ENCODE measurements at regions not wholly inside any gene's neighbourhood (a gene's known extent, or its start where the extent isn't known, plus 50 kb on each side); places are given as distances from the start of the nearest gene placed in this dataset.
"Not testable (repeated sequence)": the region's sequence is repeated elsewhere in the genome, so short reads cannot be mapped to it uniquely, and the experiment has no call there.

DNA sequence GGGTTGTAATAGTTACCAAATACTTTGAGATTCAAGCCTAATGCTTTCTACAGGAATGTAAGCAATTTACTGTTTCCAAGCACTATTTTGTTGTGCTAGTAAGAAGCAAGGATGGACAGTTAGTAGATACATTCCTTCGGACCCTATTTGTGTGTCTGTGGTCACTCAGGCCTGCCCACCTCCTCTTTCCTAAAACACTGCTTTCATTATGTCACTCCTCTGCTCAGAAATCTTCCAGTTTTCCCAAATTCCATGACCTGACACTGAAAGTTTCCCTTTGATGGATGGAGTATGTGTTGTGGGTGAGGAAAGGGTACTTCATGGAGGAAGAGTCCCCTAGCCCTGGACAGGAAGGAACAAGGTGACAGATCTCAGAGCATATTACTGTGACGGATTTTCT is 141.1 kb downstream of the DISP1 start:
- DNase-seq: no peak

DNA sequence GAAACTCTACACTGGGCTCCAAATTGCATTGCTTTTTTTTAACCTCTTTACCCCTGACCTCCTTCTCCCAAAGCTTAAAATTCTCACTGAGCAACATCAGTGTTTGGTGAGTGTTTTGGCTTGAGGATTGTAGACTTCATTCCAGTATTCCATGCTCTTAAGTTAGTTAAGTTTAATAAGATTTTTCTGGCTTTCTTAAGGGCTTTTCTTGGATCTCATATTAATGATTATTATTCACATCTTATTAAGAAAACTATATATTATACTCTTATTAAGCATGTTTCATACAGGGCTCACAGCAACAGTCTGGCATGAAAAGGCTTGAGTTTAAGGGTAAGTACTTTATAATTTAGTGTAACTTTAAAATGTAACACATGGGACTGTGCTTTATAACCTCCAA is 141.8 kb downstream of the DISP1 start:
- no peak for DNase-seq

DNA sequence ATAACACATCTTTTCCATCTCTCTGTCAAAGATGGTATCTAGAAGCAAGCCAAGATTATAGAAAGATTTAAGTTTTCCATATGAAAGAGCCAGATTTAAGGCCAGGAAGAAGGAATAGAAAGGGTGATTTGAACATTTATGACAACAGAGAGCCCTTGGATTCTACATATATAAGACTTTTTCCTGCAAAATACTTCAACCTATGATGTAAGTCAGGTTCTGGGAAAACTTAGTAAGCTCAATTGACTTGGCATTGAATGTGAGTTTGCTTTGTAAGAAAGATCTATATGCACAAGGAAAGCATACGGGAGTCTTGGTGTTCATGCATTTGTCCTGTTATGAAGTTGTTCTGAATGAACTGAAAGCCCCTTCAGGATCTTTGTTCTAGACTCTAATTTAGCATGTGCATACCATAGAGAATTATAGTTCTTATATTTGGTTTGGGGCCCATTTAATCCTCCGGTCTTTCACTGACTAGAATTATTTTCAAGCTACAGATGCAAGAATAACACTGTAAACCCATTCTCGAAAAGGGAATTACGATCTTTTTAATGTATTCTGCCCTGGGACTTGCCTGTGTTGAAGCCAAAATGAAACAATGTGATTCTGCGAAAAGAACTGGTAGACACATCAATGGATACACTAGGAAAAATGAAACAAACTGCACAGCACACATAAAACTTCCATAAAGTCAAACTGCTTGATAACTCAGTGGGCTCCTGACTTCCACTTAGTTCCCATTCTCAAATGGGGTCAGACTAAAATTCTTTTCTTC is 152.8 kb downstream of the DISP1 start:
- no peak for DNase-seq

DNA sequence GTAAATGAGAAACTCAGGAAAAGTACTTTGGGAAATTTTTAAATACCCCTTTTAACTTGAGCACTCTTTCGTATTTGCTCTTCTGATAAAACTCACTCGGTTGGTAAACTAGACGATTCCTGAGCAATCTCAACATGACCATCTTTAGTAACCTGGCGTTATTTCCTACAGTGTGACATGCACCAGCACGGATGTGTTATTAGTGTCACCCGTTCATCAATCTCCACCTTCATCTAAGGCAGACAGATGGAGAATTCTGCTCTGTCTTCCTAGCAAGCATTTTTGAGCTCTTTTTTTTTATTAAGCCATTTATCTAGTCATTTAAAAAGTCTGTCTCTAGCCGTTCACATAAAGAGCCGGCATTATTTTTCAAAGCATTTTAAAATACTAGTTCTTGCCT is 155.2 kb downstream of the DISP1 start:
- DNase-seq: no peak

DNA sequence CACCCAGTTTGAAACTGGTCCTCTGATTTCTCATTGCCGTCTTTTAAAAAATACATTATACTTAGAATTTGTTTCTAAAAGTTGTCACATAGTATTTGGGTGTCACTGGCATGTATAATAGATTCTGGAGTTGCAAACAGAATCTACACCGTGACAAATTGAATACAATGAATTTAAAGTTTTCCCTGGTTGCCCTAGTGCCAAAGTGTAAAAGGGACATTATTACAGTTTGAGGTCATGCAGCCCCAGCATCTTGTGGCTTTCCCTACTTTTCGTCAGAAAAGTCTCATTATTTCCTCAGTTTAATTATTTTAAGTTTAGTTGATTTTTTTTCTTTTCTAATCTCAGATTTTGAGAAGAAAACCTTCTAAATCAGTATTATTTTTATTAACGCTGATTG is 155.9 kb downstream of the DISP1 start:
- no peak for DNase-seq

DNA sequence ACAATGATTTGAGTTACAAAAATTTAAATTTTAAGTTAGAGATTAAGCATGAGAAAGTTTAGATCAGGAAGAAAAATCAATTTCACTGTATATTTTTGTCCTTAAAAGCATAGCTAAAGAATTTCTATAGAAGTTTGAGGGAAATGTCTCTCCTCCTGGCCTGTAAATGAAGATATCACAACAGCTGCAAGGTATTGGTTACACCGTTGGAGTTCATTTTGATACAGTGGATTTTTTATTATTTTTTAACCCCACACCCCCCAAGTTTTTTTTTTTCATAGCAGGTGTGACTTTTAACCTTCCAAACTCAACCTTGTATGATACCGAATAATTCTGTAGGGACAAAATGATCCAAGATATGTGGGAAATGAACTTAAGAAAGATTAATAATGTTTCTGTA is 156.3 kb downstream of the DISP1 start:
- no peak for DNase-seq

DNA sequence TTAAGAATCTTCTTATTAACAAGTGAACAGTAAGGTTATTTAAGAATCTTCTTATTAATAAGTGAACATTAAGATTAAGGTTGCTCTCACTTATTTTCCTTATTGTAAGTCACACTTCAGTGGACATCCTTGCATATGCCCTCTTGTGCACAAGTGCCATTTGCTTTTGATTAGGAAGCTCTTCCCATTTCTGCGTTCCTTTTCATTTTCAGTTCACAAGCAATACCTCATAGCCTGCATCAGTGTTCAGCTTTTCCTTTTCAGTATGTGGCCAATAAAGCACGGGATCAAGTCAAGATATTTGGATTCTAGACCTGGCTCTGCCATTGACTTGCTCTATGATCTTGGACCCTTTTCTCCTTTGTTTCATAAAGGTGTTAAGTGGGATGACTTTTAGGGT is 158.7 kb downstream of the DISP1 start:
- no peak for DNase-seq

DNA sequence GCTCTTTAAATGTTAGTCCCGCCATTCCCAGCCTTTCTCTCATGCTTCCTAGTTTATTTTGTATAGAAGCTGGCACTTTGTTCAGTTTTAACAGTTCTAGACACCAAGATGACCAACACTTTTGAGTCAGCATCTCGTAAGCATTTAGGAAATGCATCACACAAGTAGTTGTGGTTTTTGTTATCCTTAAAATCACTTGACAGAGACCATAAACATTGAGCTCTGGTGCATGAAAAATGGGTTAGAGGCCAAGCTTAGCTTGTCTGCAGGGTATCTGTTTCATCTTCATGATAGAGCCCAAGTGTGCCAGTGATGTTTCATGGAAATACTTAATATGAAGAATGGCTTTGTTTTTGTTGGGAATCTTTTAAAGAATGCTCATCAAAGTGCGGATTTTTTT is 159.7 kb downstream of the DISP1 start:
- DNase-seq: no peak

DNA sequence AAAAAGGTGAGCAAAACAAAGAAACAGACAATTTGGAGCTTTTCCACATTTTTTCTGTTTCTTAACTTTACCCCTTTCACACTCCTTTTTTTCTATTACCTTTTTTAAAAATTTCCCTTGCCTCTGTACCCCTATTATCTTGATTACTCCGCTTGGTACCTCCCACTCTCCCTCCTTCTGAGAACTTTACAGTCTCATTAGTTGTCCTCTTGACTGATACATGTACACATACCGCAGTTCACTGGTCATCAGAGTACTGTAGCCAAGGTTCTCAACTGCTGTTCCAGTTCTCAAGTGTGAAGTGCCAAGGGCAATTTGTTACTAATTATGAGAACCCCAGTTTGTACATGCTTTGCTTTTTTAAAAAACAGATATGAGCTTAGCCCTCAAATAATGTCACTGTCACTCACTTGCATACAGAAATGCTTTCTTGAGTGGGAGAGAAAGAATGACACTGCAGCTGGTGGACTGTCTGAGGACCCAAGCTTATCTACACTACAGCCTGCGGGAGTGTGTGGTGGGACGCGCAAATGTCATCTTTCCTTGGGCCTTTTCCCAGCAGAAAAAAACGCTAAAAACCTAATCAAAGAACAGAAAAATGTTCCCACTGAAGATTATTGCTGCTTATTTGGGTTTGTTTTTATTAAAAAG is 160.8 kb downstream of the DISP1 start:
- DNase-seq: no peak

DNA sequence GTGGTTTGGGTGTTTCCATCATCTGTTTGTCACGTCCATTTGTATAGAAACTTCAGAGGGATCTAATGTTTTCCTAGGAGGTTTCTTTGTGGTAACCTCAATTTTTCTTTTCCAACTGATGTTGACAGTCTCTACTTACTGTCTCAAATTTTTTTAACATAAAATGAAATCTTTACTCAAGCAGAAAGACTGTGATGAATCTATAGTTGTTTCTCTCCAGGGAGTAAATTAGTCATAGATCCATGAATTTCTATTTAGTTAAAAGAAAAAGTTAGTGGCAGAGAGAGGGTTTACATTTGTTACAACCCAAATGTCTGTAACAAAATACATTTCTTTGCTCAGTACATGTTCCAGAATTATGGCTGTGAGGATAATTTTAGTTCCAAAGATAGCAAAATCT is 161.6 kb downstream of the DISP1 start:
- DNase-seq: no peak

DNA sequence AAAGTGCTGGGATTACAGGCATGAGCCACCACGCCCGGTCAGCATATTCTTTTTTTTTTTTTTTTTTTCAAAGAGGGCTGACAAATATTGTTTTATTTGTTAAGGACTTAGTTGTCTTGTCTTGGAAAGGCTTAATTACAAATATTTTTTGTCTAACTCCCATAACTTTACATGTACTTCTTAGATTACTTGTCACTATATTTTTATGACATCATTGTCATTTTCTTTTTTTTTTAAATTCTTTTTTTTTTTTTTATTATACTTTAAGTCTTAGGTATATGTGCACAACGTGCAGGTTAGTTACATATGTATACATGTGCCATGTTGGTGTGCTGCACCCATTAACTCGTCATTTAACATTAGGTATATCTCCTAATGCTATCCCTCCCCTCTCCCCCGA is 162.5 kb downstream of the DISP1 start:
- DNase-seq: not testable (repeated sequence)

DNA sequence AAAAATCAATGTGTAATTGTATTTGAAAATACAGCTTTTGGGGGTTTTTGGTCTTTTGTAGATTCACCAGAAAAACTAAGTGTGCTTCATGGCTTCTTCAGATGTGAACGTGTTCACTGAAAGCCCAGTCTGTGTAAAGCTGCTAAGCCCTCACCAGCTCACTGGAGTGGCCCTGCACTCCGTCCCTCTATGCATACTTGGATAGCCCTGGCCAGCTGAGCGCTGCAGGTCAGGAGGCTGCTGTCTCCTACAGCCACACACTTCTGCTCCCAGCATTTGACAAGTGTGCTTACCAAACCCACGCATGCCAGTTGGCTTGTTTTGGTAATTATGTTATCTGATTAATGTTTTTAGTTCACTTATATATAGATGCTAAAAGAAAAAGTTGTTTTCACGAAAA is 163.5 kb downstream of the TLR5 start:
- no peak for DNase-seq

DNA sequence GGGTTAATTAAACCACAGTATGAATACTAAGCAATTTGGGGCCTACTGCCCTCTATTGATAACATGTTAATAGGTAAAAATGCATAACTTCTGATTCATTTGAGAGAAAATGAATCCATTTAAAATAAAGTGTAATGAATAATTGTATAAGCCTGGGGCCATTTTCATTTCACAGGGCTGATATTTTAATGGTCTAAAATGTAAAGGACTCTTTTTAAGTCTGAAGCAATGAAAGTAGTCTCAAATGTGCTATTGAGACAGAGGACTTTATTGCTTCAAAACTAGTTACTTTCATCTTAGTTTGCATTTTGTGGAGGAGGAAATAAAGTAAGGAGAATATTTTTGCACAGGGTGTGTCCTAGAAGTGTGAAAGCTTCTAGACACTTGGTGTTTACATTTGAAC is 155.4 kb downstream of the TLR5 start:
- no peak for DNase-seq

DNA sequence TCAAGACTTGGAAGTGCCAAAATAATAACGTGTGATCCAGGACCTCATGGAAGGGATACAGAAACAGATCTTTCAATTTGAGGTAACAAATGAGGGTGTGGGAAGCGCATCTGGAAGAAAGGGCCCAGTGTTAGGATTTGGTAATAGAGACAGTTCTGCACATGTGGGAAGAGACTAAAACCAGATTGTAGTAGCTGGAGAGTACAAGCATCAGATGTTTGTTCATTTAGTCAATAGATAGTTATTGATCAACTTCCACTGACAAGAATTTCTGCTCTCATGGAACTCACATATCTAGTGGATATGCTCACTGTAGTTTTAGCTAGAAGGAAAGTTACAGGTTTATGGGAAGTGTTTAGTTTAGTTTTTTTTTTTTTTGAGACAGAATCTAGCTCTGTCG is 153.6 kb downstream of the TLR5 start:
- DNase-seq: no peak

DNA sequence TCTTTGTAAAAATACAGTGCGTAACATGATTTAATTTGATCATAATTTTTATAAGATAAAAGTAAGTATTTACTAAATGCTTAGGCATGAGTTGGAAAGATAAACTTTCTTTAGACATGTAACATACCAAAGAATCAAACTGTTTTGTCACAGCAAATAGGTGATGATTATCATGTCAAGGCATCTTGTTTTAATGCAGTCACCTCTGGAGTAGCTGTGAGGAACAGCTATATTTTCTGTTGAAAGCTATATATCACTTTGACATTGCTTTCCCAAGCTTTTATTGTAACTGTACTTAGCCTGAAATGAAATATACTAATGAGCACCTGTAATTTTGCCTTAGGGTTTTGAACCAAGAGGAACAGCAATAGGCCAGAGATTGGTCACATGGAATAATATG is 151.9 kb downstream of the TLR5 start:
- no peak for DNase-seq

DNA sequence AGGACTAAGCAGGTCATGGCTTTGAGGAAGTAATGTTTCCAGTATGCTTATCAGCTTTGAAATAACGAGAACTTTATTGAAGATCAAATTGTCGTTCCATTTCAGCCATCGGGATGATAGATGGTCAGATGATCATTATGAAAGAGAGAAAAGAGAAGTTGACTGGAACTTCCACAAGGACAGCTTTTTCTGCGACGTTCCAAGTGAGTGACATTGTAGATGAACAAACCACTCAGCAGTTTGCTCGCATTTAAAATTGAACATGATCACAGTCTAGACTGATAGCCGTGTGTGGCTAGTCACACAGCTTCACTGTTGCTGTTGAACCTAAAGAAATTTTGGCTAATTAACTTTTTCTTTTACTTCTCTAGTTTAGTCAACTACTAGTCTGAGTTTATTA is 151.1 kb downstream of the TLR5 start:
- no peak for DNase-seq

DNA sequence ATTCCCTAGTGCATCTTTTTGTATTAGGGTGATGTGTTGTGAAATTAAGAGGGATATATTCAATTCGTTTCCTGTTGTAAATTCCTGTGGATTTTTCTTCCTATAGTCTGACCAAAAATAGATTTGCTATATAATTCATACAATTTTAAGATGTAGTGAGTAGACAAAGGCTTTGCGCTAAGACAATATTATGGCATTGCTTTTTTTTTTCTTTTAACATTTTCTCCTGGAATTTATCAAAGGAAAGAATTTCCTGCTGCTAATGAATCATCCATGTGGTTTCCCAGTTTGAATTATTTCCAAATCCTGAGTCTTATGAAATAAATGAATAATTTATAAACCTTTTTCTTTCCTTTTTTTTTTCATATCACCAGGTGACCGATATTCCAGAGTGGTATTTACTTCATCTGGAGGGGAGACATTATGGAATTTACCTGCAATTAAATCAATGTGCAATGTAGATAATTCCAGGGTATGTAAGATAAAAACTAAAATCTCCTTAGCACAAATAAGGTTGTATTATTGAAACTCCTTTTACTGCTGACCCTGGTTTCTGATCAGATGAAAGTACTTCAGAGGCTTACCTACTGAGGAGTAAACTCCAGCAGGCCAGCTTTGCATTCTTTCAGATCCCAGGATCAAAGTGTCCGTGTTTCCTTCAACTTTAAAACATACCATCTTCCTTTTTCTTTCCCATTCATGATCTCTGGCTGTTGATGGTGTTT is 148.4 kb downstream of the TLR5 start:
- DNase-seq: no peak

DNA sequence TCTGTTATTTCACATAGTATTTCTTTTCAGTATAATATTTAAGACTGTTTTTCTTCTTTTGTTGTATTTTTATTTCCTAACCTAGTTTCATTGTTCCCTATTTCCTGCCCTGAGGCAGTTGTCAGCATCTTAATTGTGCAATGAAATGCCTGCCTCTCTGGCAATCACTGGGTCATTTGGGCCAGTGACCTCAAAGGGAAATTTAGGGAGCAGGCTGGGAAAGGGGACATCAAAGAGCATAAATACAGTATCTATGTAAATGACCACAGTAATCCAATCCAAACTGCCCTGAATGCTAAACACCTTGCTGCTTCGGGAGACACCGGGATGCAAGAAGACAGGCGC is 147.8 kb downstream of the TLR5 start:
- no peak for DNase-seq

DNA sequence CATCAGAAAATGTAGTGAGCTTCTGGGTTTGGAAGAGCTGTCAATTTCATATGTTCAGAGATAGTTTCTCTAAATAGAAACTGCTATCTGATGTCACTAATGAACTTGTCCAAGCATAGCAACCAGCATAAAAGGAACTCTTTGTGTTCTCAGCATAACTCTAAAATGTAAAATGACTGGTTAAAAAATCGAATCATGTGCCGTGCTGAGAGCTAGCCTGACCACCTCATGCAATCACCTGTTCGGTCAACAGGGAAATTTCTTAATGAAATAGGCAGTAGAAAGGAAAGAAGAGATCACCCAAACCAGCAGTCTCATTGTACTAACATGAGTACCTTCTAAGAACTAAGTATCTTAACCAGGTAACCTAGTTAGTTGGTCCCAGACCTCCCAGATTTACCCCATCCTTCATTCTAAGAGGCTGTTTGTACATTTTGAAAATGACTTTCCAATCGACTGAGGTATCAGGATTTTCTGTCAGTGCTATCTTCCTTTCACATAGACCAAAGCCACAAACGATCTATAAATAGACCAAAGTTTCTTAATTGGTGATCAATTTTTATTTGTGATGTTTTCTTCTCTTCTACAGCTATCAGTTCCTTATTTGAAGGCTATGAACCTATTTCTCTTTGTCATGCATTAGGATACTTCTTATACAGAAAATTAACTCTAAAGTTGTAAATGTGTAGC is 147.3 kb downstream of the TLR5 start:
- DNase-seq: no peak

DNA sequence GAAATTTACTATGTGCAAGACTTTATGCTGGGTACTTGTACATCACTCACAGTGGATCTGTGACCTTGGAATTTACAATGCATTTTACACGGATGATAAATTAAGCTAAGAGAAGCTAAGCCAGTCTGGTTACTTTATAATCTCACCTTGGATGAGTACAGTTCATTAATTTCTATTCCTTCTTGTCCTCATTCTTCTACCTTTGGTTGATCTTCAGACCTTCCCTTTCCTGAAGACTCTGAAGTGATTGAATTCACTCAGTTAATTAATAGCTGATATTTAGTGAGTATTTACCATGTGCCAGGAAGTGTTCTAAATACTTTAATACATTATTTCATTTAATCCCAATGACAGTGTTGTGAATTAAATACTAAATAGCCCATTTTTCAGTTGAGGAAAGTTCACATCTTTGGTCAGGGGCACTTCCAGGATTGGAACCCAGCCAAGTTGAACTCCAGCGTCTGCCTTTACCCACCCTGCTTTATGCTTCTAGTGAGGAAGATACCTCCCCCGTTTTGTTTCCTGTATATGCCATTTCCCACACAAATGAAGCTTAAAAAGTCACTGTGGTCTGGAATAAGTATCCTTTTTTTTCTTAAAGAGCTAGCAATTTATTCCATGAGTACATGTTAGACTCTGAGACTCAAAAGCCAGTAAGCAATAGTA is 146.6 kb downstream of the TLR5 start:
- no peak for DNase-seq

DNA sequence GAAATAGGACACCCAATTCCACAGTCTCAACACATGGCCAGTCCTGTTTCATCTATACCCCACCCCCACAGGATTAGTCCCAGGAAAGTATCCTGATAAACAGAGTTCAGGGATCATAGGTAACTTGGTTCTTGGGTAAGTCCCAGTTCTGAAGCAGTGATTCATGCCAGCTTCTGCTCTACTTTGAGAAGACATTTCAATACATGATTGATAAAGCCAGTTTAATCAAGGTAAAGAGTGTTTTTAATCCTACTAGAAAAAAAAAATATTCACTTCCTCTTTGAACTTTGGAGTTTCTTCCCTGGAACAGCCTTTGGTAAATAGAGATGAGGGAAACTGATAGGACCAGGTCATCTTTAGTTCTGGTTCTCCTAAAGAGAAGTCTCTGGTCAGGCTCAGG is 142.4 kb downstream of the TLR5 start:
- no peak for DNase-seq

DNA sequence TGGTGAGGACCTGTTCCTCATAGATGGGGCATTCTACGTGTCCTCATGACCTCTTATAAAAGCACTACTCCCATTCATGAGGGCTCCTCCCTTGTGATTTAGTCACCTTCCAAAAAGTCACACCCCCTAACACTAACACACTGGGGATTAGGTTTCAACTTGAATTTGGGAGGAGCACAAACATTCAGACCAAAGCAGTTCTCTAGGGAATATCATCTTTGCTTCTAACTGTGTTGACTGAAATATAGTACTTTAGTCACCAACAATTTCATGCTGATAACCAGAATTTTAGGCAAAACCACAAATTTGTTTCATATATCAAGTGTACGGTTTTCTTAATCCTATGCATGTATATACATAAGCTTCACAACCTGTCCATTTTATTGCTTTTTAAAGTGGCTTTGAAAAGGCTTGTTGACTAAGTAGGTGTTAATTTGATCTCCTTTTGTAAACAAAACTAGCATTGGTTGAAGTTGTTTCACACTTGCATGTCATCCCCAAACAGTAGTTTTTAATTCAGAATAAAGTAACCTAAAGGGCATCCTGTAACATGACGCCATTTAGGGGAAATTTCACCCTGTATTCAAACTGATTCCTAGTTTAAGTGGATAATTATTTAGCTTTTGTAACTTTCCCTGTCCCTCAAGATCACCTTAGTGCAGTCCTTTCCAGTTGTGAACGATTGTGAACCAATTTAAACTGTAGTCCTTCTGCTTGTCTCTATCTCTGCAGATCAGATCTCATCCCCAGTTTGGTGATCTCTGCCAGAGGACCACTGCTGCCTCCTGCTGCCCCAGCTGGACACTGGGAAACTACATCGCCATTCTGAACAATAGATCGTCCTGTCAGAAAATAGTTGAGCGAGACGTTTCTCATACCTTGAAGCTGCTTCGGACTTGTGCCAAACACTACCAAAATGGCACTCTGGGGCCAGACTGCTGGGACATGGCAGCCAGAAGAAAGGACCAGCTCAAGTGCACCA is 141.1 kb downstream of the TLR5 start:
- DNase-seq: no peak

Measured in bone marrow (tissue), 2 donors.